A549 (cell line): ENCODE measurements at regions not wholly inside any gene's neighbourhood (a gene's known extent, or its start where the extent isn't known, plus 50 kb on each side); places are given as distances from the start of the nearest gene placed in this dataset.

ENCODE experiments used
- ATAC-seq, 2 experiments: fragments of 200-7000 bp in 1 of 2; fragments of >200 bp in 1 of 2; cut with Nextera tagmentation in 1 of 2; cut with Tn5 transposase in 1 of 2; 3 replicates each; pipeline versions ENCODE4 v1.8.0 to v1.9.1; 2018 to 2020; ENCODE audit warnings: mild to moderate bottlenecking in 1 of 2, moderate library complexity in 1 of 2
- CTCF ChIA-PET: fragments of 300-600 bp; sonication (Branson Sonifier 250); formaldehyde crosslinking; extraction: SDS; loops from one replicate; lab custom pipeline; 2021; ENCODE audit warnings: antibody characterized with exemption, inconsistent platforms; lab: Yijun Ruan, JAX
- POLR2A ChIA-PET: fragments of 350-600 bp; formaldehyde crosslinking; extraction: SDS; loops from one replicate; lab custom pipeline; 2021; ENCODE audit warnings: antibody characterized with exemption, inconsistent platforms; lab: Yijun Ruan, JAX
- DNase-seq, 2 experiments: peaks; one replicate each; pipeline versions ENCODE4 v3.0.0 to v3.0.0-alpha.2; 2011 to 2016; ENCODE audit warnings: low read depth in 1 of 2, low spot score in 1 of 2
- FAIRE-seq: peaks from 2 replicates; lab custom pipeline; 2011; peaks lifted over from hg19 to GRCh38; lab: Jason Lieb, UNC
- H3K27ac ChIP-seq, 2 experiments: fragments of >200 bp; sonication (Bioruptor Twin); formaldehyde crosslinking; 3 replicates each; pipeline ENCODE4 v1.5.1; 2016 to 2017
- H3K4me1 ChIP-seq: fragments of >200 bp; sonication (Bioruptor Twin); formaldehyde crosslinking; 3 replicates; pipeline ENCODE4 v1.6.1; 2016
- H3K4me2 ChIP-seq: fragments of >200 bp; sonication (Bioruptor Twin); formaldehyde crosslinking; 3 replicates; pipeline ENCODE4 v1.6.1; 2016
- H3K4me3 ChIP-seq: fragments of >200 bp; sonication (Bioruptor Twin); formaldehyde crosslinking; 3 replicates; pipeline ENCODE4 v1.5.1; 2016
- H3K9me3 ChIP-seq: fragments of >200 bp; sonication (Bioruptor Twin); formaldehyde crosslinking; 3 replicates; pipeline ENCODE4 v1.6.1; 2016
- CBX8 ChIP-seq: fragments of 200-600 bp; sonication (generic); IDR thresholded peaks from 2 replicates; pipeline ENCODE4 v1.6.1; 2016
- EP300 ChIP-seq, 2 experiments: fragments of >200 bp; sonication (Bioruptor Twin); formaldehyde crosslinking; IDR thresholded peaks; 2 replicates in 1 of 2; 3 replicates in 1 of 2; pipeline ENCODE4 v1.6.1; 2016 to 2017
- HDAC2 ChIP-seq: fragments of 200-600 bp; sonication (generic); IDR thresholded peaks from 2 replicates; pipeline ENCODE4 v1.6.1; 2016
- HOXB5 ChIP-seq: fragments of 250-450 bp; sonication (Bioruptor Pico); IDR thresholded peaks from 2 replicates; pipeline ENCODE4 v1.5.0; 2020; ENCODE audit warnings: mild to moderate bottlenecking, moderate library complexity
- MAFK ChIP-seq: fragments of 450-650 bp; IDR thresholded peaks from 2 replicates; pipeline ENCODE4 v1.6.1; 2014; ENCODE audit not compliant: partially characterized antibody
- MYC ChIP-seq: IDR thresholded peaks from 2 replicates; pipeline ENCODE4 v1.6.1; 2012; ENCODE audit warnings: mild to moderate bottlenecking, inconsistent platforms, low read length, improper control_type of control experiment, borderline replicate concordance
- PHF8 ChIP-seq: fragments of 200-600 bp; sonication (generic); IDR thresholded peaks from 2 replicates; pipeline ENCODE4 v1.6.1; 2016; ENCODE audit warnings: low read depth, mild to moderate bottlenecking, antibody characterized with exemption, moderate library complexity, borderline replicate concordance
- RAD21 ChIP-seq, 2 experiments: fragments of >200 bp in 1 of 2; sonication (Bioruptor Twin) in 1 of 2; formaldehyde crosslinking in 1 of 2; IDR thresholded peaks in 1 of 2; conservative IDR thresholded peaks in 1 of 2; 2 replicates in 1 of 2; 3 replicates in 1 of 2; pipeline ENCODE4 v1.6.1; 2012 to 2018; ENCODE audit warnings: inconsistent platforms in 1 of 2
- RCOR1 ChIP-seq: fragments of 150-350 bp; IDR thresholded peaks from 2 replicates; pipeline ENCODE4 v1.6.1; 2014; ENCODE audit warnings: antibody characterized with exemption, low read length, low read depth
- REST ChIP-seq: fragments of 200-600 bp; sonication (generic); IDR thresholded peaks from 2 replicates; pipeline ENCODE4 v1.6.1; 2016; ENCODE audit warnings: antibody characterized with exemption, mild to moderate bottlenecking, moderate library complexity
- SREBF2 ChIP-seq: fragments of 450-650 bp; IDR thresholded peaks from 2 replicates; pipeline ENCODE4 v1.6.1; 2014; ENCODE audit warnings: mild to moderate bottlenecking, moderate library complexity
- TFCP2L1 ChIP-seq: fragments of 250-450 bp; sonication (Bioruptor Pico); IDR thresholded peaks from 2 replicates; pipeline ENCODE4 v1.5.0; 2021; ENCODE audit warnings: mild to moderate bottlenecking
- TP53 ChIP-seq: fragments of 250-450 bp; sonication (Bioruptor Pico); IDR thresholded peaks from 2 replicates; pipeline ENCODE4 v1.5.0; 2021; ENCODE audit warnings: mild to moderate bottlenecking, moderate library complexity
- ZC3H11A ChIP-seq: fragments of 450-650 bp; IDR thresholded peaks from 2 replicates; pipeline ENCODE4 v1.6.1; 2014; ENCODE audit warnings: antibody characterized with exemption, mild to moderate bottlenecking
- ZSCAN20 ChIP-seq: fragments of 250-450 bp; sonication (Bioruptor Pico); IDR thresholded peaks from 2 replicates; pipeline ENCODE4 v1.8.0; 2022; ENCODE audit warnings: mild to moderate bottlenecking, moderate library complexity
- WGBS: methylation state at CpG from one replicate; pipeline ENCODE4 v1.1.6; 2017; ENCODE audit errors: missing lambda C conversion rate; 5-methylcytosine and 5-hydroxymethylcytosine counted together

DNA sequence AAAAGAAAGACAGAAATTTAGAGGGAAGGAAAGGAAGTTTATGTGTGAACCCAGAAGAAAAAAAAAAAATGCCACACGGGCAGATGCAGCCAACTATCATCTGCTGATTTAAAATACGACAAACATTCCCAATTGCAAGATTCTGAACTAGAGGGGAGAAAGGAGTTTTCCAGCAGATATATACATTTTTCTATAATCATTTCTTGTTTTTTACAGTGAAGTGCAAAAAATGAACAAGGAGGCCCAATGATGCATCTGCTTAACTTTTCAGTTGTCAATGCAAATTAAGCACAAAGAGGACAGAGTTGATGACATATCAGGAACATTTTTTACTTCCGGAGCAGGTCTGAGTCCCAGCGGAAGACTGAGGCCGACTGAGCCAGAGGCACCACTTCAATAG lies 144.7 kb downstream of the MYCN start (continued):
- no peak for TF ChIP-seq EP300 (IDR thresholded peaks at IDR 0.05)
- TF ChIP-seq PHF8 = no peak
- no peak for TF ChIP-seq TP53
- no peak for TF ChIP-seq ZC3H11A

GRCh38 chr2:16084274-16084673 lies 143.9 kb downstream of the MYCN start:
- H3K4me2 ChIP-seq = no peak overlapping the region
- POLR2A ChIA-PET = no interaction called here
- TF ChIP-seq MYC (no peak), HDAC2 (no peak)
- H3K27ac ChIP-seq = no peak overlapping the region
- ATAC-seq (no peak), FAIRE-seq (no peak), DNase-seq (no peak)
- H3K9me3 ChIP-seq = no peaks in the 10 kb centered on the region
- H3K4me3 ChIP-seq = no peak overlapping the region
- H3K4me1 ChIP-seq = no peaks in the 10 kb centered on the region
- CTCF ChIA-PET = no interaction called here
- WGBS = 41% methylated on average over 8 of the region's 8 CpGs

- ChIA-PET CTCF (no interaction called here), POLR2A (no interaction called here)
- FAIRE-seq (no peak), DNase-seq (no peak), ATAC-seq (no peak)
- Histone ChIP-seq H3K4me3 (no peak overlapping the region), H3K4me1 (no peaks in the 10 kb centered on the region), H3K9me3 (no peaks in the 10 kb centered on the region), H3K27ac (no peak overlapping the region), H3K4me2 (no peak overlapping the region)
- TF ChIP-seq PHF8 = no peak
- TF ChIP-seq CBX8 = no peak
- no peak for TF ChIP-seq REST
- TF ChIP-seq RCOR1 = no peak
- WGBS = 56% methylated on average over 1 of the region's 1 CpG
These were observed 141.9 kb downstream of the MYCN start for GRCh38 chr2:16082276-16082675.

DNA sequence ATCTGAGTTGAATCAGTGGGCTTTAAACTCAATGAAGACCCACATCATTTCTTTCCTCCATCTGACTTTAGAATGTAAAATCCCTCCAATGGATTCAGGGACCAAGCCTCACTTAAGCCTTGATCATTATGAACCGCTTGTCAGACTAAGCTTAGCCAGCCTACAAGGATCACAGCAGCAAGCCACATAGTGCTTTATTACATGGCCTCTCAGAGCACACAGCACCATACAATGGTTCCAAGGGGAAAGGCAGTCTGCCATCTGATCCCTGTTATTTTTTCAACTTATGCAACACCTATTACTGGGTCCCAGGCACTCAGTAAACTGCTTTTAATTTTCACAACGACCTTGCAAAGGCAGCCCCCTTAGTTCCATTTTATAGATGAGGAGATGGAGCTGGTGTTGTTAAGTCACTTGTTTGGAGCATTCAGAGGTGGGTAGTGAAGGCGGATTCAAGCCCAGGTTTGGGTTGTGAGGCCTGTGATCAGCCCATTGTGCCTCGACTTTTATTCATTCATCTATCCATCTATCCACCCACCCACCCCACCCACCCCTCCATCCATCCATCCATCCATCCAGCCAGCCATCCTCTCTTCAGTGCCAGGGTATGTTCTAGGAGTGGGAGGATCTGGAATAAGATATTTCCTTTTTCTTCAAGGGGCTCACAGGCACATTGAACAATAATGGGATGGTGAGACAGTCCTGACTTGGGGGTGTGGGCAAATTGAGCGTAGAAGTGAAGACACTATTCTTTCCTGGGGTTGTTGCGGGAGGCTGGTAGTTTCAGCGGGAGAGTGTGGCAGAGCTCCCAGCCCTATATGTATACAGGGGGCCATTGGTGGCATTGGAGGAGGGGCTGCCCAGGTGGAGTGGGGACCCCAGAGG lies 141.2 kb downstream of the MYCN start:
- CTCF ChIA-PET = no interaction called here
- DNase-seq (no peak), ATAC-seq (no peak), FAIRE-seq (no peak)
- no peaks in the 10 kb centered on the region for H3K9me3 ChIP-seq
- H3K4me3 ChIP-seq = no peak overlapping the region
- no peak for TF ChIP-seq MAFK
- TF ChIP-seq ZSCAN20 (CRISPR knock-in tag) = no peak
- POLR2A ChIA-PET = no interaction called here
- no peak overlapping the region for H3K27ac ChIP-seq
- H3K4me2 ChIP-seq = no peak overlapping the region
- 37% methylated on average over 7 of the region's 7 CpGs for WGBS
- H3K4me1 ChIP-seq = no peaks in the 10 kb centered on the region

- CTCF ChIA-PET = no interaction called here
- H3K4me3 ChIP-seq = no peak overlapping the region
- no peaks in the 10 kb centered on the region for H3K4me1 ChIP-seq
- ATAC-seq (no peak), FAIRE-seq (no peak), DNase-seq (no peak)
- POLR2A ChIA-PET = no interaction called here
- H3K27ac ChIP-seq = no peak overlapping the region
- TF ChIP-seq HOXB5 (CRISPR knock-in tag) (no peak), RAD21 (conservative IDR thresholded peaks at IDR 0.05 in 1 of 2, IDR thresholded peaks at IDR 0.05 in 1 of 2) (no peak), TFCP2L1 (CRISPR knock-in tag) (no peak), SREBF2 (no peak)
- WGBS = 63% methylated on average over 1 of the region's 1 CpG
- H3K9me3 ChIP-seq = no peaks in the 10 kb centered on the region
- no peak overlapping the region for H3K4me2 ChIP-seq
These were observed 140.2 kb downstream of the MYCN start for GRCh38 chr2:16080516-16080915.
